Hepatocyte (in vitro differentiated cells): ENCODE measurements at regions not wholly inside any gene's neighbourhood (a gene's known extent, or its start where the extent isn't known, plus 50 kb on each side); places are given as distances from the start of the nearest gene placed in this dataset. TPM values are rescaled to one million over a fixed set of nuclear protein-coding genes. Genes with fewer than 3 reads are reported as not detected.
A peak's percentile ranks its signal among the peaks of the same experiment; 100 is the strongest.
"Not testable (repeated sequence)": the region's sequence is repeated elsewhere in the genome, so short reads cannot be mapped to it uniquely, and the experiment has no call there.

Source experiments
- DNase-seq: peaks from one replicate; pipeline ENCODE4 v3.0.0-alpha.2; 2016; ENCODE audit warnings: low spot score
- H2AFZ ChIP-seq: fragments of 200-600 bp; sonication (generic); 2 replicates; pipeline ENCODE4 v1.6.0; 2016; ENCODE audit warnings: antibody characterized with exemption, mild to moderate bottlenecking
- H3K27ac ChIP-seq: fragments of 200-600 bp; sonication (generic); 2 replicates; pipeline ENCODE4 v1.5.1; 2016; ENCODE audit warnings: mild to moderate bottlenecking
- H3K27me3 ChIP-seq: fragments of 200-600 bp; sonication (generic); 2 replicates; pipeline ENCODE4 v1.6.1; 2016
- H3K36me3 ChIP-seq: fragments of 200-600 bp; sonication (generic); replicated peaks from 2 replicates; pipeline ENCODE4 v1.5.1; 2016; ENCODE audit warnings: low read depth; ENCODE audit not compliant: insufficient read depth
- H3K4me1 ChIP-seq: fragments of 200-600 bp; sonication (generic); 2 replicates; pipeline ENCODE4 v1.5.1; 2016; ENCODE audit warnings: mild to moderate bottlenecking, moderate library complexity; ENCODE audit not compliant: insufficient read depth
- H3K4me2 ChIP-seq: fragments of 200-600 bp; sonication (generic); 2 replicates; pipeline ENCODE4 v1.6.0; 2016
- H3K4me3 ChIP-seq: fragments of 200-600 bp; sonication (generic); 2 replicates; pipeline ENCODE4 v1.5.1; 2016; ENCODE audit warnings: mild to moderate bottlenecking
- H3K79me2 ChIP-seq: fragments of 200-600 bp; sonication (generic); 2 replicates; pipeline ENCODE4 v1.6.0; 2017; ENCODE audit warnings: mild to moderate bottlenecking
- H3K9me2 ChIP-seq: fragments of 200-600 bp; sonication (generic); replicated peaks from 2 replicates; pipeline ENCODE4 v1.6.0; 2017; ENCODE audit warnings: mild to moderate bottlenecking; ENCODE audit not compliant: insufficient read depth
- H3K9me3 ChIP-seq: fragments of 200-600 bp; sonication (generic); 2 replicates; pipeline ENCODE4 v1.5.1; 2016; ENCODE audit warnings: low read depth, mild to moderate bottlenecking
- H4K20me1 ChIP-seq: fragments of 200-600 bp; sonication (generic); 2 replicates; pipeline ENCODE4 v1.6.0; 2016; ENCODE audit warnings: mild to moderate bottlenecking; ENCODE audit not compliant: insufficient read depth, poor library complexity, severe bottlenecking
- WGBS: methylation state at CpG from one replicate; pipeline ENCODE4 v1.1.6; 2016; ENCODE audit warnings: low lambda C conversion rate; ENCODE audit errors: missing lambda C conversion rate; 5-methylcytosine and 5-hydroxymethylcytosine counted together
- small RNA-seq: library from RNA; depleted of rRNA; stranded (forward); fragments of <200 nt; gene quantifications from one replicate; pipeline ENCODE3, GENCODE V24; 2014

DNA sequence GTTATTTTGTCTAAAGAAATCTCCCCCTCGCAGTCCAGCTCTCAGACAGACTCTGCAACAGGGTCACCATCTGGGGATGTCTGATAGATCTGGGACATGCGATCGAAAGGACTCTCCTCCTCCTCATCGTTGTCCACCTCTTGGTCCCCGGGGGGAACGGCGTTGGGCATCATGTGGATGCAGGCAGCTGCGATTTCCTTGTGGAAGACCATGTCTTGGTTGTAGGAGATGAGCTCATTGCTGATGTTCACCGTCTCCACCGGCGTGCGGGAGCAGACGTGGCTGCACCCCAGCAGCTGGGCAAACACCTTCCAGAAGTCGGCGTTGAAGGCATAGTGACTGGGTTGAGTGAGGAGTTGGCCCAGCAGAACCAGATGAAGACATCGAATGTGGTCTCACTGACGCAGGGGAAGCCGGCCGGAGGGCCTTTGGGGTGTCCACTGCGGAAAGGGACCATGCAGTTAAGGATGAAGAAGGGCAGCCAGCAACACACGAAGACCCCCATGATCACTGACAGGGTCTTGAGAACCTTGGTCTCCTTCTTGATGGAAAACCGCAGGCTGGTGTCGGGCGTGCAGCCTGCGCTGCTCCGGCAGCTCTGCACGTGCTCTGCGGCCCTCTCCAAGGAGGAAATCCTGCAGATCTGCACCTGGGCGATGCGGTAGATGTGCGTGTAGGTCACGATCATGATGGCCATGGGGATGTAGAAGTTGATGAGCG, 918.9 kb downstream of the RPIA start:
- not testable (repeated sequence) for H3K27me3 ChIP-seq, H3K36me3 ChIP-seq, H4K20me1 ChIP-seq, H3K79me2 ChIP-seq, H3K4me1 ChIP-seq, H3K9me3 ChIP-seq, H3K4me3 ChIP-seq, H3K27ac ChIP-seq, H2AFZ ChIP-seq, H3K4me2 ChIP-seq, H3K9me2 ChIP-seq
- 86% methylated on average over 33 of the region's 33 CpGs for WGBS
- DNase-seq, result peak; percentile 4

- H3K4me1 ChIP-seq, H3K27ac ChIP-seq: not testable (repeated sequence)
- 88% methylated on average over 37 of the region's 37 CpGs for WGBS
These were observed 919.5 kb downstream of the RPIA start for GRCh38 chr2:89610927-89611515.

DNA sequence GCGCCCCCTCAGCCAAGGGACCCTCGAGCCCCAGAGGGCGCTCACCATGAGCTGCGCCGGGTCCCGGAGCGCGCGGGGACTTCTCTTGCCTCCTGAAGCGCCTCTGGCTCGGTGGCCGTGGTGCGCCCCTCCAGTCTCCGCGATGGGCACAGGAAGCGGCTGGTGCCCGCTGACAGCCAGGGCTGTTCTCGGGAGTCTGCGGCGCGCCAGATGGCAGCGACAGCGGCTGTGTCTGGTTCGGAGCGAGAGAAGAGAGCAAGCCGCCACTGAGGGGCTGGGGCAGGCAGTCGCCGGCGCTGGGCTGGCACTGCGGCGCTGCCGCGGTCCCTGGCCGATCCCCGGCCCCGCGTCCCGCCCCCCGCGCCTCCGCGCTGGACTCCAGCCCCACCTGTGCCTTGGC, 920.2 kb downstream of the RPIA start:
- H3K79me2 ChIP-seq, H3K36me3 ChIP-seq, H2AFZ ChIP-seq, H3K27ac ChIP-seq, H3K9me2 ChIP-seq, H3K4me1 ChIP-seq, DNase-seq, H3K27me3 ChIP-seq, H4K20me1 ChIP-seq, H3K4me2 ChIP-seq, H3K4me3 ChIP-seq, H3K9me3 ChIP-seq: not testable (repeated sequence)
- WGBS, result 99% methylated on average over 18 of the region's 42 CpGs

More at GRCh38 chr2:89610927-89611515, 919.5 kb downstream of the RPIA start:
- H3K27me3 ChIP-seq, H3K36me3 ChIP-seq, H3K4me3 ChIP-seq, H3K4me2 ChIP-seq, H3K79me2 ChIP-seq, H4K20me1 ChIP-seq, H3K9me2 ChIP-seq, H3K9me3 ChIP-seq, H2AFZ ChIP-seq: not testable (repeated sequence)
- DNase-seq, result peak; percentile 2

GRCh38 chr2:89649268-89649667, 957.8 kb downstream of the RPIA start:
- H3K36me3 ChIP-seq, DNase-seq, H2AFZ ChIP-seq, H3K27me3 ChIP-seq, H3K4me3 ChIP-seq, H3K4me2 ChIP-seq, H3K27ac ChIP-seq, H3K79me2 ChIP-seq, H3K9me2 ChIP-seq, H3K9me3 ChIP-seq, H4K20me1 ChIP-seq, H3K4me1 ChIP-seq: not testable (repeated sequence)
- WGBS, result 88% methylated on average over 13 of the region's 20 CpGs

GRCh38 chr2:89679254-89679653, 987.8 kb downstream of the RPIA start:
- peaks cover 19% of the 10 kb centered on the region for H3K9me3 ChIP-seq
- not testable (repeated sequence) for H2AFZ ChIP-seq, H3K4me1 ChIP-seq, H4K20me1 ChIP-seq, H3K4me2 ChIP-seq, H3K27ac ChIP-seq, H3K79me2 ChIP-seq, DNase-seq, H3K27me3 ChIP-seq, H3K9me2 ChIP-seq, H3K4me3 ChIP-seq, H3K36me3 ChIP-seq
- 73% methylated on average over 4 of the region's 4 CpGs for WGBS

Small RNA genes in the stretch of these regions (small RNA-seq; reads per million reads assigned to genes)
- gene RF00001, result not detected
